Rectal smooth muscle tissue (tissue), 1 donor: ENCODE measurements at regions not wholly inside any gene's neighbourhood (a gene's known extent, or its start where the extent isn't known, plus 50 kb on each side); places are given as distances from the start of the nearest gene placed in this dataset.

ENCODE experiments used
- H3K27ac ChIP-seq: one replicate; pipeline ENCODE4 v1.7.0; 2013; ENCODE audit warnings: low read depth, low read length, inconsistent platforms
- H3K27me3 ChIP-seq: one replicate; pipeline ENCODE4 v1.7.0; 2013; ENCODE audit warnings: low read length; ENCODE audit not compliant: control insufficient read depth, insufficient read depth
- H3K36me3 ChIP-seq: one replicate; pipeline ENCODE4 v1.7.0; 2013; ENCODE audit warnings: low read length; ENCODE audit not compliant: control insufficient read depth, insufficient read depth
- H3K4me1 ChIP-seq: one replicate; pipeline ENCODE4 v1.7.0; 2013; ENCODE audit warnings: low read length; ENCODE audit not compliant: control insufficient read depth, insufficient read depth
- H3K4me3 ChIP-seq: one replicate; pipeline ENCODE4 v1.7.0; 2013; ENCODE audit warnings: low read length
- H3K9ac ChIP-seq: one replicate; pipeline ENCODE4 v1.7.0; 2013; ENCODE audit warnings: low read length

DNA sequence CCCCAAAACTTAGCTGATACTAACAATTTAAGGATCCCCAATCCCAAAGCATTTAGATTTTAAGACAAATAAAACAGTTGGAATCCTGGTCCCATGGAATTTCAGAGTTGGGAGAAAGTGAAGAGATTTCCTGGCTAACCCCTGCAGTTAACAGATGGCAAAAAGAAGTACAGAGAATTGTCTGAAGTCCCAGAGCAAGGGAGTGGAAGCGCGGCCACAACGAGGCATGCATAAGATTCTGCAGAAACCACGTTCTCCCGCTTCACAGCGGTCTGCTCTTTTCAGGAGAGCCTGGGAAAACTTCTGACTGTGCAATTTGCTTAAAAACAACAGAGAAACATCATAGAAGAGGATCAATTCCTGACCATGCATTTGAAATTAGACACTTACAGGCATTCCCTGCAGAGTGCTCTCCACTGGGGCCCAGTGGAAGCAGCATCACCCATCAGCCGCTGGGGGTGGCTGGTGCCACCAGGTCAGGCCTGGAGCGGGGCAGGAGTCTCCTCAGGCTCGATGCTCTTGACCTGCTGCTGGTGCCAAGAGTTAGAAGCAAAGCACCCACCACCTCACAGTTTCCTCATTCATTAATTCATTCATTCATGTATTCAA lies 226.7 kb upstream of the POU3F1 start:
- Histone ChIP-seq H3K27ac (no peak overlapping the region), H3K36me3 (no peaks in the 10 kb centered on the region), H3K4me3 (no peak overlapping the region), H3K9ac (no peak overlapping the region), H3K4me1 (no peaks in the 10 kb centered on the region), H3K27me3 (no peaks in the 10 kb centered on the region)

DNA sequence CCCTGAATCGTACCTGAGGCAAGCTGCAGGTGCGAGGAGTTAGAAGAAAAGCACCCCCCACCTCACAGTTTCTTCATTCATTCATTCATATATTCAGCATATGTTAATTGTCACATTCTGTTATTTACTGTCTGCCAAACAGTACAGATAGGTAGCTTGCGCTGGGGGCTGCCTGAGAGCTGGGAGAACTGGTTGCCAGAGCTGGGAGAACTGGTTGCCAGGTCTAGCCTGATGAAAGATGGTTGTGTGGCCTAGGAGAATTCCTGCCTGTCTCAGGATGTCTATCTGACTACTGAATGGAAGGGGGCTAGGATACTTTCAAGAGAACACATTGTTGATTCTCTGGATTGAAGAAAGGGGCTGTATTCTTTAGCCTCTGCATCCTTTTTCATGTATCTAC lies 225.9 kb upstream of the POU3F1 start:
- Histone ChIP-seq H3K36me3 (no peaks in the 10 kb centered on the region), H3K9ac (no peak overlapping the region), H3K27me3 (no peaks in the 10 kb centered on the region), H3K27ac (no peak overlapping the region), H3K4me1 (no peaks in the 10 kb centered on the region), H3K4me3 (no peak overlapping the region)

DNA sequence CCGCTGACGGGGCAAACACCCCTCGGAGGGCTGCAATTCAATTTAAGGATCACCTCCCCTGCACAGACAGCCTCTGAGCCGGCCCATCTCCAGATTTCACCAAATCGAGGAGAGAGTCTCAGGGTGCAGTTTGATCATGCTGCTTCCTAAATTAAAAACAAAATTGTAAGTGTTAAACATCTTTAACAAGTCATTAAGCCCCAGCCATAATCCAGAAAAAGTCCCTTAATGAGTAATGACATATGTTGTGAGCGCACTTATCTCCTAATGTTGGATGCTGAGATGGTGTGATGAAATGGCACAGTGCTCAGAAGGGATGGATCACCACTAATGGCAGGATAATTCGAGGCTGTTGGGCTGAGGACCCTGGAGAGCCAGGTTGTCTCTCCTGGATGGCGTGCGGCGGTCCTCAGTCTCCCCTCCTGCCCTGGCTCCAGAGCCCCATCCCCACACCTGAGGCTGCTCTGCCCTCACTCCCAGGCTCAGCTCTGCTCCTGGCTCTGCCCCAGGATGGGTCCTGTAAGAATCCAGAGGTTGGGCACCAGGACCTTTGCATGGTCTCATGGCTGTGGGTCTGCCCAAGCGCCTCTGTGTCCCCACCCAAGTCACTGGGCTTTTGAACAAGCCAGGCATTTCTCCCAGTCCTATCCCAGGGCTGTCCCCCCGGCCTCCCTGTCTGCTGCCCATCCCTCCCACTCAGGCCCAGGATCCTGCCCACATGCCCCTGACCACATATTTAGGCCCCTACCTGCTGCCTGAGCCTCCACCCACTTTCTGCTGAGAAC lies 224.4 kb upstream of the POU3F1 start:
- no peak overlapping the region for H3K9ac ChIP-seq
- H3K4me1 ChIP-seq = no peaks in the 10 kb centered on the region
- H3K4me3 ChIP-seq = no peak overlapping the region
- no peaks in the 10 kb centered on the region for H3K36me3 ChIP-seq
- no peaks in the 10 kb centered on the region for H3K27me3 ChIP-seq
- H3K27ac ChIP-seq = no peak overlapping the region

DNA sequence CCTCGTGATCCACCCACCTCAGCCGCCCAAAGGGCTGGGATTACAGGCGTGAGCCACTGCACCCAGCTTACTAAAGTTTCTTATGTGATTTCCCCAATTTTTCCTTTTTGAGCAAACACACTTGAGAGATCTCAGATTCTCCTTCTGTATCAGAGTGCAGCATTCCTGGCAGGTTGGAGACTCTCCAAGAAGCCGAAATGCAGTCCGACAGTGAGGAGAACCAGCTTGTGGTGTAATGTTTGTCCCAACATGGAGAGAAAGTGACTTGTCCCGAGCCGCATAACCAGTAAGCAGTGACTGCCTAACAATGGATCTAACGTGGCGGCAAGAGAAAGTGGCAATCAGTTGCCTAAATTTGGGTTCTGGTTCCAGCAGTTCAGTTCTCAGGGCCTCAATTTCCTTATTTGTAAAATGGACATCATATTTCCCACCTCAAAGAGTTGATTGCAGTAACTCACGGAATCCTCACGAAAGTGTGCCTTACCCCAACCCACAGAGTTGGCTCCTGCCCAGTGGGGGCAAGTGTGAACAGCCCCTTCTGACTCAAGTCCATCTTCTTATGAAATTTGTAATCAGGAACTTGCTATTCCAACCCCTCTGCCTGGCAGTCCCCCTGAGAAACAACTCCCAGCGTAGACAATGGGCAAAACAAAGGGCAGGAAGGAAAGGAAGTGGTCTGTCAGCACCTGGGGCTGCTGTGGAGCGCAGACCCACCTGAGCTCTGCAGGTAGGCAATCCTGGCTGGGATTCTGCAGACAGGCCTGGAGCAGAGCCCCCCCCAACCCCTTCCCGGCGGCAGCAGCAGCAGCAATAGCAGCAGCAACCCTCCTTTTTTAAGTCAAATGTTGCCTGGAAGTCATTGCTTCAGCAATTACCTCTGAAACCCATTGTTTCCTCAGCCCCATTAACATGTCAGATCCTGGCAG lies 223.6 kb upstream of the POU3F1 start:
- Histone ChIP-seq H3K9ac (no peak overlapping the region), H3K27ac (no peak overlapping the region), H3K4me3 (no peak overlapping the region), H3K4me1 (no peaks in the 10 kb centered on the region), H3K36me3 (no peaks in the 10 kb centered on the region), H3K27me3 (no peaks in the 10 kb centered on the region)

DNA sequence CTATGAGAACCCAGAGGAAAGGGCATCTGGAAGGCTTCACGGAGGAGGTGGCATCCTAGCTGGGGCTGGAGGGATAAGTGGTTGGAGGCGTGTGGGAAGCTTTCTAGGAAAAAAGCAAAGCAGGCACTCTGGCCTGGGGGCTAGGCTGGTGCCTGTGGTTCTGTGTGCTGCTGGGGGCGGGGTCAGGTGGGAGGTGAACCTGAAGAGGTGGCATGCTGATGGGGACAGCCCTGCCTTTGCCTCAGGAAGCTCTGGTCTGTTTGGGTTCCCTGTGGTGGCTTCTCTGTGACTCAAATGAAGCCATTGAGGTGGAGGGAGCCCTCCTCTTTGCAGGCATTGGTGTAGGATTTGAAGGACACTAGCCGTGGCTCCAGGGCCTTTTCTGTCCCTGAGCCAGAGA lies 221.6 kb upstream of the POU3F1 start:
- no peak overlapping the region for H3K4me3 ChIP-seq
- no peaks in the 10 kb centered on the region for H3K27me3 ChIP-seq
- H3K4me1 ChIP-seq = no peaks in the 10 kb centered on the region
- H3K9ac ChIP-seq = no peak overlapping the region
- H3K27ac ChIP-seq = no peak overlapping the region
- no peaks in the 10 kb centered on the region for H3K36me3 ChIP-seq

DNA sequence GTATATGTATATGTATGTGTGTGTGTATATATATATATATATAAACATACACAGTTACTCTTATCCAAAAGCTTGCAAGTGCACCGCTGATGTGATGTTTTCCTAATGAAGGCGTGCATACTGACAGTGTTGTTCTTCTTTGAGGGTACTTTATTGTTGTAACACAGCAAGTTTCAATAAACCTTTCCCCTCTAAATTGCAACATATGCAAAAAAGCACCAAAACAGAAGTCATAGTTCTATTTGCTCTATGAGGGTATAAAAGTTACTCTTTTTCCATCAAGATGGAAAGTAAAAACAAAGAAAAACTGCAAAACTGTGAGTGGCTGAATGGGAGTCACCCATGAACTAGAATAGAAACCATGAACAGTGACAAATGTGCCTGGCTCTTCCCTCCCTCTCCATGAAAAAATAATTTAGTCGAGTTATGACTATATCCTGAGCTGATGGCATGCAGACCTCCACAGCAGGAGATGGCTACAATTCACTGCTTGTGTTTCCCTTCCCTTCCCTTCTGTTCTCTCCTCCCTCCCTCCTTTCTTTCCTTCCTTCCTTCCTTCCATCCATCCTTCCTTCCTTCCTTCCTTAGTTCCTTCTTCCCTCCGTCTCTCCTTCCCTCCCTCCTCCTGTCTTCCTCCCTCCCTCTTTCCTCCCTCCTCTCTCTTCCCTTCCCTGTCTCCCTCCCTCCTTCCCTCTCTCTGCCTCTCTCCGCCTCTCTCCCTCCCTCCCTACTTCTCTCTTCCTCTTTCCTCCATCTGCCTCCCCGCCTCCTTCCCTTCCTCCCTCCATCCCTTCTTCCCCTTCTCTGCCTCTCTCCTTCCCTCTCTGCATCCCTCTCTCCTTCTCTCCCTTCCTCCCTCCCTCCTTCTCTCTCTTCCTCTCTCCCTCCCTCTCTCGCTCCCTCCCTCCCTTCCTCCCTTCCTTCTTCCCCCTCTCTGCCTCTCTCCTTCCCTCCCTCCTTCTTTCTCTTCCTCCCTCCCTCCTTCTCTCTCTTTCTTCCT lies 220.7 kb upstream of the POU3F1 start:
- H3K9ac ChIP-seq = no peak overlapping the region
- H3K27ac ChIP-seq = no peak overlapping the region
- no peak overlapping the region for H3K4me3 ChIP-seq
- no peaks in the 10 kb centered on the region for H3K4me1 ChIP-seq
- no peaks in the 10 kb centered on the region for H3K36me3 ChIP-seq
- H3K27me3 ChIP-seq = no peaks in the 10 kb centered on the region

DNA sequence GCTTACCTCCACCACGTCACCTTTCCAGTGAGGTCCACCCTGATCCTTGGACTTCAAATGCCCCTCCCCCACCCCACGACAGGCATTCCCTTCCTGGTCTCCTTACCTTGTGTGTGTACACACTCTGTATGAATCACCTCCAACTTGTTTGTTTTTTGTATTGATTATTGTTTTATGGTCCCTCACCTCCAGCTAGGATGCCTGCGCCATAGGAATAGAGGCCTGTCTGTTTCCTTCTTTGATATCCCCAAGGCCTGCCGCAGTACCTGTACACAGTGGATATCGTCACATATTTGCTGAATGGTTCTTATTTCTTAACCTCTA lies 219.6 kb upstream of the POU3F1 start:
- no peaks in the 10 kb centered on the region for H3K4me1 ChIP-seq
- H3K36me3 ChIP-seq = no peaks in the 10 kb centered on the region
- H3K27me3 ChIP-seq = no peaks in the 10 kb centered on the region
- H3K4me3 ChIP-seq = no peak overlapping the region
- no peak overlapping the region for H3K27ac ChIP-seq
- H3K9ac ChIP-seq = no peak overlapping the region

DNA sequence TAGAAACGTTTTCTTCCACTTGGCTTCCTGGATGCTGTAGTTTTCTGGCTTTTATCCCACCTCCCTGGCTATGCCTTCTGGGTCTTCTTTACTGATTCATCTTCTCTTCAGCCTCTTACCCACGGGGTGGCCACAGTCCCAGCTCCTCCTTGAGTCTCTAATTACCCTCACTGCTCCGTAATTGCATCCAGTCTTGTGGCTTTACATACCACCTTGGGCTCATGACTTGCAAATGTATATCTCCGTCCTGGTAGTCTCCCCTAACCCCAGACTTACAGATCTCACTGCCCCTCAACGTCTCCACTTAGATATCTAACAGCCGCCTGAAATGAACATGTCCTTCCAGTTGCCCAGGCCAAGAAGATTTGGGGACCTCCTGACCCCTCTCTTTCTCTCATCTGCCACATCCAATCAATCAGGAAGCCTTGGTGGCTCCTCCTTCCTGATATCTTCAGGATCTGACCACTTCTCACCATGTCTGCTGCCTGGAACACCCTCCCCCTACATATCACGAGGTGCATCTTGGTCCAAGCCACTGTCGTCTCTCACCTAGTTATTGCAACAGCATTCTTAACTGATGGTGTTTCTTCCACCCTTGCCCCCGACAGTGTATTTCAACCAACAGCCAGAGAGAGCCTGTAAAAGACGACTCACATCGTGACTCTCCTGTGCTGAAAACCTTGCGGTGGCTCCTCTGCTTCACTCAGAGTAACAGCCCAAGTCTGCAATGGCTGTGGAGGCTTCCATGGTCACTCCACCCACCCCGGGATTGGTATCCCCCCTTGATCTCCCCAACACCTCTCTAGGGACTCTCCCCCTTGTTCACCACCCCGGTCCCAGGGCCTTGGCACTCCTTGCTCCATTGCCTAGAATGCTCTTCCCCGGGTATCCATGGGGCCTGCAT lies 219.0 kb upstream of the POU3F1 start:
- H3K36me3 ChIP-seq = no peaks in the 10 kb centered on the region
- H3K27me3 ChIP-seq = no peaks in the 10 kb centered on the region
- no peak overlapping the region for H3K4me3 ChIP-seq
- H3K4me1 ChIP-seq = no peaks in the 10 kb centered on the region
- H3K9ac ChIP-seq = no peak overlapping the region
- no peak overlapping the region for H3K27ac ChIP-seq

DNA sequence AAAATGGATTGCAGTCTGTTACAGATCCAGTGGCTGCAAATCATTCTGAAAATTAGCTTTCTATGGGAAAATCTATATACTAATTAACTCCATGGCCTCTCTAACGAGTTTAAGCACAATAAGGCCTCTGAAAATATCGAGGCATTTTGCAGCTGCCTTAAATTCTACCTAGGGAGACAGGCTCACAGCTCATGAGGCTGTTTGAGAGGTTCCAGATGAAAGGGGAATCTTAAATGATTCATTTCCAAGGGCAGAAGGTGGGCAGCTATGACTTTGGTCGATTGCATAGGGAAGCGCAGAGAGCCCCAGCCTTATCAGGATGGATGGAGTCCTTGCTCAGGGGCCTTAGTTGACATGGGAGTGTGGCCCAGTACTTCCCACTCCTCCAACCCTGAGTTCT lies 216.8 kb upstream of the POU3F1 start:
- no peaks in the 10 kb centered on the region for H3K4me1 ChIP-seq
- no peak overlapping the region for H3K27ac ChIP-seq
- no peak overlapping the region for H3K9ac ChIP-seq
- H3K27me3 ChIP-seq = no peaks in the 10 kb centered on the region
- H3K36me3 ChIP-seq = no peaks in the 10 kb centered on the region
- no peak overlapping the region for H3K4me3 ChIP-seq

DNA sequence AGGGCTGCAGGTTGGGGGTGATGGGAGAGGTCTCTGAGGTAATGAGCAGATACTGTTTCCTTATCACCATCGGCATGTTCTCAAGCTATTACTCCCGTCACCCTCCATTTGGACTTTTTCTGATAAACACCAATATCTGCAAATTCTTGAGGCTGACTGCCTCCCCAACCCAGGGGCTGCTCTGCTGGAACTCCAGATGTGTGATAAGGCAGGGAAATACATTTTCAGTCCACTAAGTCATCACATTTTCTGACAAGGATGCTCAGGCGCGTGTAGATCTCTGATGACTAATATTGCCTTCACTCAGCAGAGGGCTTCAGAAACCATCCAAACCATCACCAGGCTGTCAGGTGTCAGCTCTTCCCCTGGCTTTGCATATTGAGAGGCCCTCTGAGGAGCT lies 215.0 kb upstream of the POU3F1 start:
- Histone ChIP-seq H3K27me3 (no peaks in the 10 kb centered on the region), H3K4me3 (no peak overlapping the region), H3K27ac (no peak overlapping the region), H3K36me3 (no peaks in the 10 kb centered on the region), H3K9ac (no peak overlapping the region), H3K4me1 (no peaks in the 10 kb centered on the region)

DNA sequence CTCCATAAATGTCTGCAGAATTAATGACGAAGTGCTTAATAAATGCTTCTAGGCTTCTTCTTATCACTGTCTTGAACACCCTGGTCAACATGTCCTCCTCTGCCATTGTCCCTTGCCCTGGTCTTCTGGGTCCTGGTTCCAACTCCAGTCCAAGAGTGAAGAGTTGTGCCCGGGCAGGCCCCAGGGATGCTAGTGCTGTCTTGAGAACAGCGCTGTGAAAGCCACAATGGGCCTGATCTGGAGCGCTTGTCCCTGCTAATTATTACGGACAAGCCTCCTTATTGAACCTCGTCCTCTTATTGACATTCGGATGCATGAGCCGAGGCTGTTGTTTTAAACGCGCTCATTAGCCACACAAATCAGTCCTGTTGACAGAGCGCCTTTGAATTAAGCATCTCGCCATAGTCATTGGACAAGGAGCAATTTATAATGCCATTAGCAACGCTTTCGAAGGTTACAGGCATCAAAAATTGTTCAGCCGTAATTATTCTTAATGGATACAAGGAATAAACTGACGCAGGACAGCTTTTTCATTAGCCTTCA lies 211.6 kb upstream of the POU3F1 start:
- Histone ChIP-seq H3K27me3 (no peaks in the 10 kb centered on the region), H3K4me1 (no peaks in the 10 kb centered on the region), H3K36me3 (no peaks in the 10 kb centered on the region), H3K9ac (no peak overlapping the region), H3K27ac (no peak overlapping the region), H3K4me3 (no peak overlapping the region)
